SJCRH30 (cell line): ENCODE measurements at regions not wholly inside any gene's neighbourhood (a gene's known extent, or its start where the extent isn't known, plus 50 kb on each side); places are given as distances from the start of the nearest gene placed in this dataset.

Source experiments
- DNase-seq, 2 experiments: peaks; one replicate each; pipeline ENCODE4 v3.0.0-alpha.2; 2015 to 2020
- H3K27ac ChIP-seq: fragments of 250-450 bp; sonication (Bioruptor Pico); 2 replicates; pipeline ENCODE4 v1.5.1; 2020; ENCODE audit warnings: mild to moderate bottlenecking, moderate library complexity
- H3K27me3 ChIP-seq: fragments of 250-450 bp; sonication (Bioruptor Pico); 2 replicates; pipeline ENCODE4 v1.5.1; 2020; ENCODE audit warnings: mild to moderate bottlenecking, moderate library complexity
- H3K36me3 ChIP-seq: fragments of 250-450 bp; sonication (Bioruptor Pico); 2 replicates; pipeline ENCODE4 v1.5.1; 2020; ENCODE audit warnings: mild to moderate bottlenecking, moderate library complexity
- H3K4me1 ChIP-seq: fragments of 250-450 bp; sonication (Bioruptor Pico); 2 replicates; pipeline ENCODE4 v1.5.1; 2020; ENCODE audit warnings: mild to moderate bottlenecking, moderate library complexity
- H3K4me3 ChIP-seq: fragments of 250-450 bp; sonication (Bioruptor Pico); 2 replicates; pipeline ENCODE4 v1.5.1; 2020; ENCODE audit warnings: mild to moderate bottlenecking, moderate library complexity
- H3K9me3 ChIP-seq: fragments of 250-450 bp; sonication (Bioruptor Pico); replicated peaks from 2 replicates; pipeline ENCODE4 v1.5.1; 2020; ENCODE audit warnings: mild to moderate bottlenecking, moderate library complexity

DNA sequence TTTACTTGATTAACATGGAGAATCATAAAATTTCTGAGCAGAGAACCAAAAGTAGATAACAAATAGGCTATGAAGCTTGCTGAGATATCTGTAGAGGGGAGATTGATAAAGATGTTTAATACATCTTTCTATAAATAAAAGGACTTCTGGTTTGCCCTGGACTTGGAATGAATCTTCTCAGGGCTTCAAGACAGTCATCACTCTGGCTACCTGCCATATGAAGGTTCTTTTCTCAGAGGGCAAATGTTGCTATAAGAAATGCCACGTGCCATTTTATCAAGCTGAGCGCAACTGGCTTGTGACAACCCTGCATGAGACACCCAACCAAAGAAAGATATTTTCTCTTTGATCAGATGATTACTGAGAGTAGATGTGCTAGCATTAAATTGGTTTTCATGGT is 192.5 kb downstream of the WNT5A start:
- Histone ChIP-seq H3K27me3 (no peaks in the 10 kb centered on the region), H3K4me1 (no peaks in the 10 kb centered on the region), H3K27ac (no peak overlapping the region), H3K4me3 (no peak overlapping the region), H3K36me3 (no peaks in the 10 kb centered on the region), H3K9me3 (no peaks in the 10 kb centered on the region)
- DNase-seq: no peak

DNA sequence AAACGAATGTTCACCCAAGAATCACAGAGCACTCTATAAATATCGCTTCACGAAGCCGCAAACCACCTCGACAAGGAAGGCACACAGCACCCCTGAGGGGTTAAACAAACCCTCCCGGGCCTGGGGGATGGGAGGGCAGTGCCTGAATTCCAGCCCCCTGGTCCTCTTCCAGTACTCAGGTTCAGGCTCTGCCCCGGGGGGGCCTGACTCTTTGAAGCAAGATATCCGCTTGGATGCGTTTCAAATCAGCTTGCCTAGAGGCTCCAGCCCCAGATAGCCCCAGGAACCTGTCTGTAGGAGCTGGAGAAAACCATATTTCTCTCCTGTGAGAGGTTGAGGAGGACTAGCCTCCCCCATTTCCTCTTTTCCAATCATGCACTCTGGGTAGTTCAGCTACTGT is 194.7 kb downstream of the WNT5A start:
- H3K27me3 ChIP-seq: no peaks in the 10 kb centered on the region
- peak in 1 of 2 experiments; percentile 3 for DNase-seq
- H3K4me1 ChIP-seq: no peaks in the 10 kb centered on the region
- H3K9me3 ChIP-seq: no peaks in the 10 kb centered on the region
- H3K36me3 ChIP-seq: no peaks in the 10 kb centered on the region
- H3K4me3 ChIP-seq: no peak overlapping the region
- H3K27ac ChIP-seq: no peak overlapping the region

GRCh38 chr3:55288657-55289056 is 198.4 kb downstream of the WNT5A start:
- H3K27ac ChIP-seq: no peak overlapping the region
- no peaks in the 10 kb centered on the region for H3K36me3 ChIP-seq
- no peak overlapping the region for H3K4me3 ChIP-seq
- no peaks in the 10 kb centered on the region for H3K4me1 ChIP-seq
- DNase-seq: no peak
- H3K27me3 ChIP-seq: no peaks in the 10 kb centered on the region
- H3K9me3 ChIP-seq: no peaks in the 10 kb centered on the region

GRCh38 chr3:55286693-55287092 is 200.4 kb downstream of the WNT5A start:
- no peak for DNase-seq
- no peaks in the 10 kb centered on the region for H3K9me3 ChIP-seq
- no peaks in the 10 kb centered on the region for H3K36me3 ChIP-seq
- H3K4me1 ChIP-seq: no peaks in the 10 kb centered on the region
- no peak overlapping the region for H3K4me3 ChIP-seq
- H3K27ac ChIP-seq: no peak overlapping the region
- H3K27me3 ChIP-seq: no peaks in the 10 kb centered on the region

GRCh38 chr3:55285156-55285555 is 201.9 kb downstream of the WNT5A start:
- Histone ChIP-seq H3K9me3 (no peaks in the 10 kb centered on the region), H3K27me3 (no peaks in the 10 kb centered on the region), H3K4me1 (no peaks in the 10 kb centered on the region), H3K27ac (no peak overlapping the region), H3K4me3 (no peak overlapping the region), H3K36me3 (no peaks in the 10 kb centered on the region)
- DNase-seq: no peak

DNA sequence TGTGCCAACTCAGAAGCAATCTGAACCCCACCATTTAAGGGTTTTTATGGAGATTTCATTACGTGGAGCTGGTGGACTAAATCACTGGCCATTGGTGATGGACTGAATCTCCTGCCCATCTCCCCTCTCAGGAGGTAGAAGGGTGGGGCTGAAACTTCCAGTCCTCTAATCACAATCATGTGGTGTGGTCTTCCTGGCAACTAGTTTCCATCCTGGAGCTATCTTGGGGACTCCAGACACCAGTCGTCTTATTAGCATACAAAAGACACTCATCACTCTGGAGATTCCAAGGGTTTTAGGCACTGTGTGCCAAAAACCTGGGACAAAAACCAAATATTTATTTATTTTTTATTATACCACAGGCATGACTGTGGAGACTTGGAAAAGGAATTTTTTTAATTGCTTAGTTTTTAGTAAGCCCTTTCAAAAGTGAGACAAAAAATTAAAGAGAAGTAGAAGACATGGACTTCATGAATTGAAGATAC is 203.6 kb downstream of the WNT5A start:
- Histone ChIP-seq H3K4me1 (no peaks in the 10 kb centered on the region), H3K27ac (no peak overlapping the region), H3K27me3 (no peaks in the 10 kb centered on the region), H3K9me3 (no peaks in the 10 kb centered on the region), H3K36me3 (no peaks in the 10 kb centered on the region), H3K4me3 (no peak overlapping the region)
- no peak for DNase-seq

GRCh38 chr3:55282994-55283393 is 204.1 kb downstream of the WNT5A start:
- H3K4me3 ChIP-seq: no peak overlapping the region
- H3K27ac ChIP-seq: no peak overlapping the region
- H3K27me3 ChIP-seq: no peaks in the 10 kb centered on the region
- no peaks in the 10 kb centered on the region for H3K9me3 ChIP-seq
- no peaks in the 10 kb centered on the region for H3K4me1 ChIP-seq
- peak in 1 of 2 experiments; percentile 5 for DNase-seq
- H3K36me3 ChIP-seq: no peaks in the 10 kb centered on the region

- H3K27me3 ChIP-seq: peaks cover 2% of the 10 kb centered on the region; the same call in 1 of the 2 replicates
- no peaks in the 10 kb centered on the region for H3K36me3 ChIP-seq
- H3K4me3 ChIP-seq: no peak overlapping the region
- DNase-seq: no peak
- no peaks in the 10 kb centered on the region for H3K9me3 ChIP-seq
- H3K27ac ChIP-seq: no peak overlapping the region
- no peaks in the 10 kb centered on the region for H3K4me1 ChIP-seq
Measured at GRCh38 chr3:55272031-55272645, 215.0 kb downstream of the WNT5A start.

- no peak overlapping the region for H3K27ac ChIP-seq
- no peak overlapping the region for H3K4me3 ChIP-seq
- H3K4me1 ChIP-seq: no peaks in the 10 kb centered on the region
- H3K9me3 ChIP-seq: no peaks in the 10 kb centered on the region
- peaks cover 2% of the 10 kb centered on the region; the same call in 1 of the 2 replicates for H3K27me3 ChIP-seq
- no peak for DNase-seq
- no peaks in the 10 kb centered on the region for H3K36me3 ChIP-seq
Measured at GRCh38 chr3:55271549-55271948, 215.6 kb downstream of the WNT5A start.

- peak in 1 of 2 experiments; percentile 5 for DNase-seq
Measured at GRCh38 chr3:55270976-55271375, 216.1 kb downstream of the WNT5A start.

GRCh38 chr3:55269636-55270035 is 217.5 kb downstream of the WNT5A start:
- H3K27ac ChIP-seq: no peak overlapping the region
- H3K27me3 ChIP-seq: no peaks in the 10 kb centered on the region
- no peak for DNase-seq
- H3K36me3 ChIP-seq: no peaks in the 10 kb centered on the region
- no peak overlapping the region for H3K4me3 ChIP-seq
- no peaks in the 10 kb centered on the region for H3K9me3 ChIP-seq
- H3K4me1 ChIP-seq: no peaks in the 10 kb centered on the region

More at GRCh38 chr3:55270976-55271375, 216.1 kb downstream of the WNT5A start:
- H3K4me3 ChIP-seq: no peak overlapping the region
- no peaks in the 10 kb centered on the region for H3K36me3 ChIP-seq
- peaks cover 2% of the 10 kb centered on the region; the same call in 1 of the 2 replicates for H3K27me3 ChIP-seq
- H3K9me3 ChIP-seq: no peaks in the 10 kb centered on the region
- no peaks in the 10 kb centered on the region for H3K4me1 ChIP-seq
- no peak overlapping the region for H3K27ac ChIP-seq

DNA sequence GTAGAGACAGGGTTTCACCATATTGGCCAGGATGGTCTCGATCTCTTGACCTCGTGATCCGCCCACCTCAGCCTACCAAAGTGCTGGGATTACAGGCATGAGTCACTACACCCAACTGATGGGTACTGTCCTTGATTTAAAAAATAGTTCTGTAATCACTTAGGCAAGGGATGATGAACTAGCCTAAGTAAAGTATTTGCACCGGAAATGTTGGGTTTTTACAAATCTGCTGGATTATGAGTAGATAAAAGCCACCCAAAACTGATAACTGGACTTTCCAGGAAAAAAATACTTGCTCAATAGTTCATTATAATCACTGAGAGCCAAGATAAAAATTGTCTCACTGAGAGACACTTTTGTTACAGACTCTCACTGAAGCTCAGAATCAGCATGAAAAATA is 218.0 kb downstream of the WNT5A start:
- H3K27me3 ChIP-seq: no peaks in the 10 kb centered on the region
- no peaks in the 10 kb centered on the region for H3K9me3 ChIP-seq
- H3K4me3 ChIP-seq: no peak overlapping the region
- no peak overlapping the region for H3K27ac ChIP-seq
- no peaks in the 10 kb centered on the region for H3K36me3 ChIP-seq
- H3K4me1 ChIP-seq: no peaks in the 10 kb centered on the region
- no peak for DNase-seq

- Histone ChIP-seq H3K4me3 (no peak overlapping the region), H3K4me1 (no peaks in the 10 kb centered on the region), H3K9me3 (no peaks in the 10 kb centered on the region), H3K27ac (no peak overlapping the region), H3K27me3 (no peaks in the 10 kb centered on the region), H3K36me3 (no peaks in the 10 kb centered on the region)
- DNase-seq: no peak
Measured at GRCh38 chr3:55267206-55267930, 219.7 kb downstream of the WNT5A start.

GRCh38 chr3:55264919-55265318 is 222.2 kb downstream of the WNT5A start:
- H3K4me1 ChIP-seq: no peaks in the 10 kb centered on the region
- H3K27ac ChIP-seq: no peak overlapping the region
- H3K27me3 ChIP-seq: no peaks in the 10 kb centered on the region
- no peaks in the 10 kb centered on the region for H3K9me3 ChIP-seq
- no peak overlapping the region for H3K4me3 ChIP-seq
- DNase-seq: no peak
- H3K36me3 ChIP-seq: no peaks in the 10 kb centered on the region

DNA sequence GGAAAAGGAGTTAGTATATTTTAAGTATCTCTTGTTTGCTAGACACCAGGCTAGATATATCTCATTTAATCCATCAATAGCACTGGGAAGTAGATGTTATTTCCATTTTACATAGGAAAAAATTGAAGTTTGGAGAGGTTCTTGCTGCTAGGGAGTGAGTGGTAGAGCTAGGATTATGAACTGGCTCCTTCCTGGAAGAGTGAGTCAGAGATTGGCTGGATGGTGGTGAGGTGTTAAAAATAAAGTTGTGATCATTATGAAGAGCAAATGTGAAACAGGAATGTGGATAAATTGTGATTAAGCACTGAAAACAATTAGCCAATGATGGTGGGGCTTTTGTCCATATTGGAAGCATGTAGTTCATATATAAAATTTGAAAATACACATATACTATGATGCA is 234.2 kb downstream of the WNT5A start:
- Histone ChIP-seq H3K4me3 (no peak overlapping the region), H3K27me3 (no peaks in the 10 kb centered on the region), H3K27ac (no peak overlapping the region), H3K9me3 (0 out of 2 replicates have a peak, but pooled peaks cover 5% of the 10 kb centered on the region), H3K4me1 (peaks cover 3% of the 10 kb centered on the region; the same call in 1 of the 2 replicates), H3K36me3 (no peaks in the 10 kb centered on the region)
- DNase-seq: no peak
